ENCODE measurements at regions not wholly inside any gene's neighbourhood (a gene's known extent, or its start where the extent isn't known, plus 50 kb on each side); places are given as distances from the start of the nearest gene placed in this dataset.

DNA sequence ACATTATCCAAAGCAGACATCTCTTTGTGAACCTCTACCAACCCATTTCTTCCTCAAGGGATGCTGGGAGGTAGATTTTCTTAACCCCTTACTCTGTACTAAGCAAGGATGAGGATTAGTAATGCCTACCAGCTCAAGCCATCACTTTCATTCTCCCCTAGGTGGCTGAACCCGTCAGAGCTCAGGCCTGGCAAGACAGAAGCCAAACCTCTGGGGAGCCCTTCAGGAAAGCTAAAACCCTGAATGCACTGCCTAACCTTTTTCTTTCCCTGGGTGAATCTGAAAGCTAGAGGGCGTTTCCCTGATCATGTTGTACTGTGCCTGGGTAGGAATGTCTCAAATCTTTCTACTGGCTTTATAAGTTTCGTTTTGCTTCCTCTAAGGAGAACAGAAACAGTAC, 617.3 kb downstream of the RPL10L start:
- H3K36me3 ChIP-seq (ENCODE audit: control insufficient read depth in 2 of 4, insufficient read depth in 4 of 4, low read length in 3 of 4): no peaks in the 10 kb centered on the region
- no peak overlapping the region for H2BK15ac ChIP-seq (ENCODE audit: low read length)
- no peak overlapping the region for H3K18ac ChIP-seq (ENCODE audit: extremely low read depth, low read length)
- H2AK5ac ChIP-seq (ENCODE audit: low read depth, low read length): no peak overlapping the region
- H3K27me3 ChIP-seq (replicated peaks in 1 of 4; ENCODE audit: control insufficient read depth in 3 of 4, extremely low read depth in 1 of 4, insufficient read depth in 3 of 4, low read length in 3 of 4): no peaks in the 10 kb centered on the region
- H3K23ac ChIP-seq (ENCODE audit: insufficient read length): no peak overlapping the region
- H4K8ac ChIP-seq (ENCODE audit: extremely low read depth, insufficient read depth, low read length): no peak overlapping the region
- H3K4me1 ChIP-seq (replicated peaks in 1 of 4; ENCODE audit: control insufficient read depth in 3 of 4, insufficient read depth in 4 of 4, low read length in 3 of 4): no peaks in the 10 kb centered on the region
- H3K9me3 ChIP-seq (ENCODE audit: insufficient read depth in 2 of 2, low read depth in 1 of 2, low read length in 1 of 2): no peaks in the 10 kb centered on the region
- ChIA-PET CTCF (ENCODE audit: partially characterized antibody) (interaction anchor here (0.8 kb wide), 2 partner anchors 12 to 319 kb away, joined by 3 to 5 read pairs; no protein-coding TSS in a partner anchor), POLR2A (ENCODE audit: partially characterized antibody) (no interaction called here)
- no peaks in the 10 kb centered on the region for H3K79me1 ChIP-seq (ENCODE audit: low read depth, low read length)
- H2BK5ac ChIP-seq (ENCODE audit: low read depth, low read length): no peak overlapping the region
- H3K4me3 ChIP-seq (ENCODE audit: extremely low read depth in 1 of 4, insufficient read depth in 2 of 4, low read depth in 3 of 4, low read length in 4 of 4): no peak overlapping the region
- no peak overlapping the region for H3K56ac ChIP-seq (replicated peaks; ENCODE audit: insufficient read length, low read depth, low read length)
- H3K4ac ChIP-seq (replicated peaks; ENCODE audit: insufficient read length, low read depth, low read length): no peak overlapping the region
- peak overlapping the region; percentile 50 for H2AFZ ChIP-seq (ENCODE audit: low read length)
- H2BK12ac ChIP-seq (ENCODE audit: low read depth, low read length): no peak overlapping the region
- H4K91ac ChIP-seq (replicated peaks; ENCODE audit: insufficient read length, low read length): no peak overlapping the region
- H3K4me2 ChIP-seq (ENCODE audit: insufficient read depth in 1 of 2, low read depth in 2 of 2, low read length in 2 of 2): no peak overlapping the region
- no peak overlapping the region for H2BK20ac ChIP-seq (ENCODE audit: low read length)
- no peak overlapping the region for H3K14ac ChIP-seq (ENCODE audit: insufficient read length)
- 69% methylated on average over 3 of the region's 3 CpGs; no CpG with 5 or more reads in 1 of the 2 experiments for WGBS, 2 experiments (ENCODE audit: extremely low coverage in 1 of 2, insufficient coverage in 1 of 2, insufficient read length in 1 of 2, insufficient replicate concordance in 2 of 2, low coverage in 1 of 2, low lambda C conversion rate in 2 of 2, missing lambda C conversion rate in 1 of 2)
- no peaks in the 10 kb centered on the region for H4K20me1 ChIP-seq (replicated peaks in 1 of 2; ENCODE audit: control insufficient read depth in 1 of 2, insufficient read depth in 2 of 2, low read length in 2 of 2)
- H2BK120ac ChIP-seq (replicated peaks; ENCODE audit: low read depth, low read length): no peak overlapping the region
- no peaks in the 10 kb centered on the region for H3K23me2 ChIP-seq (ENCODE audit: low read depth, low read length)
- H3K79me2 ChIP-seq (ENCODE audit: control insufficient read depth in 1 of 2, insufficient read depth in 2 of 2, low read length in 2 of 2): no peaks in the 10 kb centered on the region
- H4K5ac ChIP-seq (ENCODE audit: insufficient read length, low read depth, low read length): no peak overlapping the region
- peak in 1 of 2 experiments; percentile 15 for DNase-seq (ENCODE audit: low read depth in 1 of 2, low spot score in 2 of 2)
- peak; percentile 58 for FAIRE-seq
- H3K9ac ChIP-seq (replicated peaks in 1 of 4; ENCODE audit: extremely low read depth in 1 of 4, low read depth in 3 of 4, low read length in 3 of 4): no peak overlapping the region
- H3K27ac ChIP-seq (ENCODE audit: low read depth, low read length): no peak overlapping the region
- TF ChIP-seq CREB1 (IDR thresholded peaks at IDR 0.05) (no peak), TAF1 (IDR thresholded peaks at IDR 0.05; ENCODE audit: low read depth, low read length) (no peak), JUND (IDR thresholded peaks at IDR 0.05; ENCODE audit: low read length) (no peak), KDM5A (IDR thresholded peaks at IDR 0.05; ENCODE audit: low read length) (no peak), MAFK (IDR thresholded peaks at IDR 0.05; ENCODE audit: low read depth, low read length) (no peak), SAP30 (IDR thresholded peaks at IDR 0.05; ENCODE audit: insufficient read depth, insufficient replicate concordance, low read length) (no peak), SIRT6 (IDR thresholded peaks at IDR 0.05; ENCODE audit: low read length) (no peak), CTCF (IDR thresholded peaks at IDR 0.05; ENCODE audit: control extremely low read depth in 1 of 3, insufficient read depth in 1 of 3, low read depth in 1 of 3, low read length in 3 of 3) (peak in 1 of 3 experiments; percentile 45; a peak in 2 of 4 replicates), GABPA (IDR thresholded peaks at IDR 0.05; ENCODE audit: borderline replicate concordance, insufficient read depth, low read length) (no peak), HDAC6 (IDR thresholded peaks at IDR 0.05; ENCODE audit: low read depth, low read length) (no peak), KDM1A (IDR thresholded peaks at IDR 0.05; ENCODE audit: borderline replicate concordance, low read length) (no peak), SP1 (IDR thresholded peaks at IDR 0.05; ENCODE audit: low read depth, low read length) (no peak), RAD21 (IDR thresholded peaks at IDR 0.05 in 1 of 2, conservative IDR thresholded peaks at IDR 0.05 in 1 of 2; ENCODE audit: low read depth in 2 of 2, low read length in 2 of 2) (peak; percentile 20 to 24; a peak in 2 of 4 replicates)

All from H1 (cell line).